ENCODE measurements at regions not wholly inside any gene's neighbourhood (a gene's known extent, or its start where the extent isn't known, plus 50 kb on each side); places are given as distances from the start of the nearest gene placed in this dataset.

DNA sequence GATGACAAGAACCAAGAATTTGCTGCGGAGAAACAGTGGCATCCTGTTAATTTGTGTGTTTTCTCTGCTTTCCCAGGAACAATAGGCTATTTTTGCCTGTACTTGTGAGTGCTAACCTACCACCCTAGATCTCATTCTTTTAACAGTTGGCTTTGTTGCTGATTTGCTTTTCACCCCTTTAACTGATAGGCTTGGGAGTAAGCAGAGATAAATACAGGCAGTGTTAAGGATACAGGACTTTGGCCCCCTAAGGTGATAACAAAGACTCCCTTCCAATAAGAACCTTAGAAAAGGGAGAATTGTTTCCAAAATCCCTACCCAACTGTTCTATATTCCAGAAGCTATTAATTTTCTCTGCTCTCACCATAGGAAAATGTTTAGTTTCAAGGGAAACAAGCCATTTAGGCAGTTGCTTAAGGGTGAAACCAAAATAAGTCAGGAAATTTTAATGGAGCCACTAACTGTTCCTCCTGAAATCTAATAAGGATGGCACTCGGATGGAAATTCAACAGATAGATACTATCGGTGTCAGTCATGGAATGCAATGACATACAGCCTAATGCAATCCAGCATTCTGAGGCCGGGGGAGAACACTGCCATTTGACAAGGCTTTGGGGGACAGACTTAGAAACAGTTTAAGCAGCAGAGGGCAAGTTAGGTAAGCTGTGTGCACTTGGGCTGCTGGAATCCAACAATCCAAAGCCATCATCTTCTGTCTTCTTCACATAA is 238.8 kb downstream of the RNF152 start:
- H3K4me3 ChIP-seq (replicated peaks in 1 of 2; ENCODE audit: low read depth in 2 of 2, low read length in 2 of 2), result no peak overlapping the region
- TF ChIP-seq, protein P1, sequence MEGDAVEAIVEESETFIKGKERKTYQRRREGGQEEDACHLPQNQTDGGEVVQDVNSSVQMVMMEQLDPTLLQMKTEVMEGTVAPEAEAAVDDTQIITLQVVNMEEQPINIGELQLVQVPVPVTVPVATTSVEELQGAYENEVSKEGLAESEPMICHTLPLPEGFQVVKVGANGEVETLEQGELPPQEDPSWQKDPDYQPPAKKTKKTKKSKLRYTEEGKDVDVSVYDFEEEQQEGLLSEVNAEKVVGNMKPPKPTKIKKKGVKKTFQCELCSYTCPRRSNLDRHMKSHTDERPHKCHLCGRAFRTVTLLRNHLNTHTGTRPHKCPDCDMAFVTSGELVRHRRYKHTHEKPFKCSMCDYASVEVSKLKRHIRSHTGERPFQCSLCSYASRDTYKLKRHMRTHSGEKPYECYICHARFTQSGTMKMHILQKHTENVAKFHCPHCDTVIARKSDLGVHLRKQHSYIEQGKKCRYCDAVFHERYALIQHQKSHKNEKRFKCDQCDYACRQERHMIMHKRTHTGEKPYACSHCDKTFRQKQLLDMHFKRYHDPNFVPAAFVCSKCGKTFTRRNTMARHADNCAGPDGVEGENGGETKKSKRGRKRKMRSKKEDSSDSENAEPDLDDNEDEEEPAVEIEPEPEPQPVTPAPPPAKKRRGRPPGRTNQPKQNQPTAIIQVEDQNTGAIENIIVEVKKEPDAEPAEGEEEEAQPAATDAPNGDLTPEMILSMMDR (IDR thresholded peaks at IDR 0.05; ENCODE audit: low read depth, low read length), result no peak
- no peak for DNase-seq (ENCODE audit: low read depth in 2 of 2)

DNA sequence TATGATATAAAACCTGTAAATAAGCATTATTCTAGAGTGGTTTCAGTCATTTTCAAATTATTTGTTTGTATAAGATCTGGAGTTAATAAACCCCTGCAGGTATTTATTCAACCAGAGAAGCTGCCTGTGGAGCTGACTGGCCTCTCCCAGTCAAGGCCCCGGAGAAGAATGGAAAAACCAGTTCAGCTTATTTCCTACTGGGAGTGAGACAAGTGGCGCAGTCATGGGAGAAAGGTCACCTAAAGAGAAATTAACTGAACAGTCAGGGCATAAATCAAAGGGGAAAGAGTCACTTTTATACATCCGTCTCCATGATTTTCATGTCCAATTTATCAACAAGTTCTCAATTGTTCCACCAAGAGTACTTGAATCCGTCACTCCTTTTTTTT is 240.9 kb downstream of the RNF152 start:
- DNase-seq (ENCODE audit: low read depth in 2 of 2), result no peak
- no peak overlapping the region for H3K4me3 ChIP-seq (replicated peaks in 1 of 2; ENCODE audit: low read depth in 2 of 2, low read length in 2 of 2)
- TF ChIP-seq, protein P1 (IDR thresholded peaks at IDR 0.05; ENCODE audit: low read depth, low read length), result no peak

DNA sequence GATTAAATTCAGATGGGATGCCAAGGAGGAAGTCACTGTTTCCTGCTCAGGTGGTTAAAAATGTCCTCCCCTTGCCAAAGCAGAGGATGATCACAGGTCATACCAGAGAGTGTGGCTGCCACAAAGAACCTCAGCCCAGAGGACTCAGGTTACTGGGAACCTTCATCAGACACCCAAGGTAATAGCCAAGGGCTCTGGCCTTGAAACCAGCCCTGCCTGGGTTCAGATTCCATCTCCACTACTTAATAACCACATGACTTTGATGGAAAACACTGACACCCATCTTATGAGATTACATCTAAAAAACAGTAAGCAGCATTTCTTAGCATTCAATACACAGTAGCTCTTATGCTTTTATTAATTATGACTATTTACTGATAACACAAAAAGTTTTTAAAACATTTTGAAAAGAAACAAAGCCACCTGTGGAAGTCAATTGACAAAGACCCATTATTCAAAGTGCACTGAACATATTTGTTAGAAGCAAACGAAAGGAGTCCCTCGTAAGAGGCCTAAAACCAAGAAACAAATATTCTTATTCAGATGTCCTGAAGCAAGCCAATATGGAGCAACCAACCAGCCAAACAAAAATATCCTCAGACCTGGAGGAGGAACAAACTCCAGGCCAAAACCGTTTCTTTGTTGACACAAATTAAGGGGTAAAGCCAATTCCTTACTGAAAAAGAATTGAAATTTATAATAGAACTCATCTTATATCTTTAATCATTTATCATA is 241.5 kb downstream of the RNF152 start:
- TF ChIP-seq, protein P1 (IDR thresholded peaks at IDR 0.05; ENCODE audit: low read depth, low read length), result no peak
- DNase-seq (ENCODE audit: low read depth in 2 of 2), result no peak
- no peak overlapping the region for H3K4me3 ChIP-seq (replicated peaks in 1 of 2; ENCODE audit: low read depth in 2 of 2, low read length in 2 of 2)

DNA sequence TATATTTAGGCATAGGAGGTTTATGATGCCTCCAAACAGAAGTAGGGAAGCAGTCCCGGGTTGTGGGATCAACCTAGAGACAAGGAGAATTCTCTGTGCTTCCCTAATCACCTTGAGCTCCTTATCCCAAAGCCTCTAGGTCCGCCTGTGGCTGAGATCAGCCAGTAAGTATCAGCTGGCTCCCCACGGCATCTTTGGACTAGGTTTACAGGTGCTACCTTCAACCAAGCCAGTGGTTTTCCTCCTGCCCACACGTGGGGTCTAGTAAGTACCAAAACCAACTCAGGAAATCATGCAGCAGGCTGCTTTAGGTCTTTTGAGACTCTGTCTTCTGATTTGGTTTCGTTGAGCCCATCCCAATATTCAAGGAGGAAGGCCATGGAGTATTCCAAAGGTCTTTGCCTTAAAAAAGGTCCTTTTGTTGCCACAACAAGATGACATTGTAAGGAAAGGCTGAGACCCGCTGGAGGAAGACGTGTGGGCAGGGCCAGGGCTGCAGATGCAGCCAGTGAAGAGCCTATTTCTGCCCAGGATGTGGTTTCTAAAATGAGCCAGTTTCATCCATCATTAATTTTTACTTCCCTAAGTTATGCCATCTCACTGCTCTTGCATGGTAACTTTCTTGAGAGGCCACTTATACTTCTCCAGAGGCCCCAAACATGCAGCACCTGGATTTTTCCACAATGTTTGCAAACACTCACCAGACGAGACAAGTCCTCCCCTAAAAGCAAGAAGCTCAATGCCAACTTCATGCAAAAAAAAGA is 248.7 kb downstream of the RNF152 start:
- TF ChIP-seq, protein P1 (IDR thresholded peaks at IDR 0.05; ENCODE audit: low read depth, low read length), result no peak
- no peak for DNase-seq (ENCODE audit: low read depth in 2 of 2)
- no peak overlapping the region for H3K4me3 ChIP-seq (replicated peaks in 1 of 2; ENCODE audit: low read depth in 2 of 2, low read length in 2 of 2)

DNA sequence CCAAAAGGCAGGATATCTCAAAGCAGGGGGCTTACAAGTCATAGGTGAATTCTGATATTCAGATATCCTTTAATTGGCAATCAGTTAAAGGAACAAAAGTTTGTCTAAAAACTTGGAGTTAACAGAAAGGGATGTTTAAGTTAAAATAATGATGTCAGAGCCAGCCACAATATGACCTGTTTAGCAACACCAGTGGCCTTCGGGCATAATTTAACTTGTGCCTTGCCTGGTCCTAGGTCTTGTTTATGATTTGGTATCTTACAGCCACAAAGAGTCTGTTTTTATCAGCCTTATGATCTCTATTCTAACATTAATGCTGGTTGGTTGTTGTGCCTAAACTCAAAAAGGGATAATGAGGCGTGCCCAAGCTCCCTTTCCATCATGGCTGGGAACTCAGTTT is 252.9 kb downstream of the RNF152 start:
- no peak for DNase-seq (ENCODE audit: low read depth in 2 of 2)
- TF ChIP-seq, protein P1 (IDR thresholded peaks at IDR 0.05; ENCODE audit: low read depth, low read length), result no peak
- H3K4me3 ChIP-seq (replicated peaks in 1 of 2; ENCODE audit: low read depth in 2 of 2, low read length in 2 of 2), result no peak overlapping the region

DNA sequence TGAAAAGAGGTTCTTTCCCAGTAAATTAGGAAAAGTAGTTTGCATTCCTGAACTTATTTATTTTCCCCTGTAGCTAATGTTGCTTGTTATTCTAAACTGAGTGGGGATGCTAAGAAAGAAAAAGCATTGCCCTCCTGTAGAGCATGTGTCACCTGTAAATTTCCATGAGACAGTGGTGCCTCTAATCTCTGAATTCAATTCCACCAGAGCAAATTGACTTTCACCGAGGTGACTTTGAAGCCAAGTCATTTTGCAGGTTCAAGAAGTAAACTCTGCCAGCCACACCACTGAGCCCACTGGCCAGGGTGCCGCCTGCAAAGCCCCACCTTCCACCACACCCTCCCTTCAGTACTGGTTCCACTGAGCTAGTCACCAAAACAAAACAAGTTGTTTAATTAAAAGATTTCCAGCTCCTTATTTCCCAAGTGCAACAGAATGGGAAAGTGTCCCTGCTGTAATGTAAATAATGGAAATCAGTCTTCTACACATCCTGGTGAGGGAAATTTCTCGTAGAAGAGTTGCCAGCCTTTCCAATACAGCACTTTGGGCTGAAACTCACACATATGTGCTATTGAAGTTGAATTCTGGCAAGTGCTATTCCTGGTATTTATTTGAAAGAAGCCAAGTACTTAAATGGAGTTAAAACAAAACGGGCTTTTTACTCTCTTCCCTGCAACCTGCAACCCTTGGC is 254.8 kb downstream of the RNF152 start:
- DNase-seq (ENCODE audit: low read depth in 2 of 2), result no peak
- TF ChIP-seq, protein P1 (IDR thresholded peaks at IDR 0.05; ENCODE audit: low read depth, low read length), result no peak
- H3K4me3 ChIP-seq (replicated peaks in 1 of 2; ENCODE audit: low read depth in 2 of 2, low read length in 2 of 2), result no peak overlapping the region

Data from cardiac fibroblast (primary cell).